Mucosa of rectum (tissue), 2 donors: ENCODE measurements at regions not wholly inside any gene's neighbourhood (a gene's known extent, or its start where the extent isn't known, plus 50 kb on each side); places are given as distances from the start of the nearest gene placed in this dataset.

ENCODE experiments used
- H3K27ac ChIP-seq, 2 donors: one replicate each; pipeline ENCODE4 v1.7.0; 2013; ENCODE audit warnings: inconsistent platforms in 2 of 2, low read depth in 2 of 2, low read length in 2 of 2
- H3K27me3 ChIP-seq, 2 donors: one replicate each; pipeline ENCODE4 v1.7.0; 2013; ENCODE audit warnings: low read length in 2 of 2; ENCODE audit not compliant: control insufficient read depth in 2 of 2, insufficient read depth in 2 of 2
- H3K36me3 ChIP-seq, 2 donors: one replicate each; pipeline ENCODE4 v1.7.0; 2013; ENCODE audit warnings: low read length in 2 of 2; ENCODE audit not compliant: control insufficient read depth in 2 of 2, insufficient read depth in 2 of 2
- H3K4me1 ChIP-seq, 2 donors: one replicate each; pipeline ENCODE4 v1.7.0; 2013; ENCODE audit warnings: low read length in 2 of 2, mild to moderate bottlenecking in 1 of 2; ENCODE audit not compliant: control insufficient read depth in 2 of 2, insufficient read depth in 2 of 2
- H3K4me3 ChIP-seq, 2 donors: one replicate each; pipeline ENCODE4 v1.7.0; 2013; ENCODE audit warnings: low read length in 2 of 2
- H3K9ac ChIP-seq, 2 donors: one replicate each; pipeline ENCODE4 v1.7.0; 2013; ENCODE audit warnings: low read length in 2 of 2, low read depth in 1 of 2, mild to moderate bottlenecking in 1 of 2
- H3K9me3 ChIP-seq, 2 donors: one replicate each; pipeline ENCODE4 v1.7.0; 2013; ENCODE audit warnings: low read length in 2 of 2; ENCODE audit not compliant: control insufficient read depth in 2 of 2
- donor health status: healthy.
- donor health status: Normal muscosa, but diverticular disease.

DNA sequence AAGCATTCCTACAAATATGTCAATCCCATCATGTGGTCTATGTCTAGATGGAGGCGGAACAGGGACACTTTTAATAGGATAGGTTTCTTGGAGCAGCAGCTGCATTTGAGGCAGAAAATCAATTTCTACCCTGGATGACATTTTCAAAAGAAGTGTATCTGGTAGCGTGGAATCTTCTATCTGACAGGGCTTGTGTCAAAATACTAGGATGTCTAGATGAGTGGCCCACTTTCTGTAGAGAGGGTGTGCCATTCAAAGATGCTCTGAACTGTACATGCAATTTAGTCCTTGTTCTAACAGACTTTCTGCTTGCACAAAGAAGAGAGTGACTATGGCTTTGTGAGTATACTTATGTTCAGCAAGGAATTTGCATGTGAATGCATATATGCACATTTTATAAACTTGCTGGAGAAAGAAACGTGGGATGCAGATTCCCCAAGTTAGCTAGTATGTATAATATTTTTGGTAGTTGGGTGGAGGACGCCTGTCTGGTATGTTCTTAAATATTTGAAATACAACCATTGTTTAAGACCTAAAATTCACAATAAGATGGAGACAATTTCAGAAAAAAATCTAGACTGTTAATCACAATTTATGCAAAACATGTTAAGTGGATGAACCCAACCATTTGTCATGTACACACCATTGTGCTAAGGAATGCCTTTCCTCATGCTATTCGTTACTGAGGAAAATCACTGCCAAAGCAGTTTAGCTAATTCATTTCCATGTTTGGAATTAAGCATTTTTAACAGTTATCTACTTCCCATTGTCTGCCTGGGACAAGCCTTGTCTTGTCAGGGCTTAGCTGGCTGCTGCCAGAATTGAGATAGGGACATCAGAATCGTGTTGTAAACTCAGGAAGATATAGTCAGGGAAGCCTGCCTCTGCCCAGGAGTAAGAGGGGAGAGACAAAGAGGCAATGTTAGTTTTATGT, 129.1 kb upstream of the MEF2C start:
- no peaks in the 10 kb centered on the region for H3K36me3 ChIP-seq
- H3K27ac ChIP-seq = no peak overlapping the region
- no peak overlapping the region for H3K9ac ChIP-seq
- H3K27me3 ChIP-seq = no peaks in the 10 kb centered on the region
- no peak overlapping the region for H3K4me3 ChIP-seq
- H3K9me3 ChIP-seq = no peaks in the 10 kb centered on the region
- no peaks in the 10 kb centered on the region for H3K4me1 ChIP-seq

- Histone ChIP-seq H3K9ac (no peak overlapping the region), H3K27me3 (no peaks in the 10 kb centered on the region), H3K9me3 (no peaks in the 10 kb centered on the region), H3K36me3 (no peaks in the 10 kb centered on the region), H3K4me3 (no peak overlapping the region), H3K27ac (no peak overlapping the region), H3K4me1 (no peaks in the 10 kb centered on the region)
Observed at GRCh38 chr5:89010512-89010911, 127.5 kb upstream of the MEF2C start.

DNA sequence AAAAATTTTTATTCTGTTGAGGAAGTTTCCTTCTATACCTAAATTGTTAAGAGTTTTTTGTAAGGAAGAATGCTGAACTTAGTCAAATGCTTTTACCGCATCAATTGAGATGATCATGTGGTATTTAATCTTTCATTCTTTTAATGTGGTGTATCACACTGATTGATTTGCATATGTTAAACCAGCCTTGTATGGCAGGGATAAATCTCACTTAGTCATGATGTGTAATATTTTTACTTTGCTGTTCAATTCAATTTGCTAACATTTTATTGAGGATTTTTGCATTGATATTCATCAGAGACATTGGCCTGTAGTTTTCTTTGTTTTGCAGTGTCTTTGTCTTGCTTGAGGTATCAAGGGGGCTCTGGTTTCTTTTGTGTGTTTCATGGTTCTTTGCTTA, 125.3 kb upstream of the MEF2C start:
- no peaks in the 10 kb centered on the region for H3K4me1 ChIP-seq
- no peak overlapping the region for H3K27ac ChIP-seq
- H3K9ac ChIP-seq = no peak overlapping the region
- H3K9me3 ChIP-seq = no peaks in the 10 kb centered on the region
- H3K36me3 ChIP-seq = no peaks in the 10 kb centered on the region
- no peaks in the 10 kb centered on the region for H3K27me3 ChIP-seq
- H3K4me3 ChIP-seq = no peak overlapping the region

- Histone ChIP-seq H3K27ac (no peak overlapping the region), H3K9ac (no peak overlapping the region), H3K36me3 (no peaks in the 10 kb centered on the region), H3K9me3 (no peaks in the 10 kb centered on the region), H3K27me3 (no peaks in the 10 kb centered on the region), H3K4me3 (no peak overlapping the region), H3K4me1 (no peaks in the 10 kb centered on the region)
Observed at GRCh38 chr5:89005990-89006389, 123.0 kb upstream of the MEF2C start.

GRCh38 chr5:89004379-89004778, 121.4 kb upstream of the MEF2C start:
- Histone ChIP-seq H3K4me1 (no peaks in the 10 kb centered on the region), H3K27ac (no peak overlapping the region), H3K9ac (no peak overlapping the region), H3K36me3 (no peaks in the 10 kb centered on the region), H3K4me3 (no peak overlapping the region), H3K27me3 (no peaks in the 10 kb centered on the region), H3K9me3 (no peaks in the 10 kb centered on the region)

DNA sequence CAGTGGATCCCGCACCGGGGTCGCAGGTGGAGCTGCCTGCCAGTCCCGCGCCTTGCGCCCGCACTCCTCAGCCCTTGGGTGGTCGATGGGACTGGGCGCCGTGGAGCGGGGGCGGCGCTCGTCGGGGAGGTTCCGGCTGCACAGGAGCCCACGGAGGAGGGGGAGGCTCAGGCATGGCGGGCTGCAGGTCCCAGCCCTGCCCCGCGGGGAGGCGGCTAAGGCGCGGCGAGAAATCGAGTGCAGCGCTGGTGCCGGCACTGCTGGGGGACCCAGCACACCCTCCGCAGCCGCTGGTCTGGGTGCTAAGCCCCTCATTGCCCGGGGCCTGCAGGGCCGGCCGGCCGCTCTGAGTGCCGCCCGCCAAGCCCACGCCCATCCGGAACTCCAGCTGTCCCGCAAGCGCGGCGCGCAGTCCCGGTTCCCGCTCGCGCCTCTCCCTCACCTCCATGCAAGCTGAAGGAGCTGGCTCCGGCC, 120.6 kb upstream of the MEF2C start:
- Histone ChIP-seq H3K27ac (no peak overlapping the region), H3K4me3 (no peak overlapping the region), H3K4me1 (no peaks in the 10 kb centered on the region), H3K9ac (no peak overlapping the region), H3K9me3 (no peaks in the 10 kb centered on the region), H3K36me3 (no peaks in the 10 kb centered on the region), H3K27me3 (no peaks in the 10 kb centered on the region)

- Histone ChIP-seq H3K4me3 (no peak overlapping the region), H3K4me1 (no peaks in the 10 kb centered on the region), H3K9me3 (no peaks in the 10 kb centered on the region), H3K27me3 (no peaks in the 10 kb centered on the region), H3K27ac (no peak overlapping the region), H3K36me3 (no peaks in the 10 kb centered on the region), H3K9ac (no peak overlapping the region)
Observed at GRCh38 chr5:88999853-89000252, 116.9 kb upstream of the MEF2C start.

GRCh38 chr5:88997937-88998336, 115.0 kb upstream of the MEF2C start:
- no peak overlapping the region for H3K9ac ChIP-seq
- no peaks in the 10 kb centered on the region for H3K36me3 ChIP-seq
- H3K9me3 ChIP-seq = no peaks in the 10 kb centered on the region
- no peak overlapping the region for H3K27ac ChIP-seq
- H3K4me3 ChIP-seq = no peak overlapping the region
- no peaks in the 10 kb centered on the region for H3K27me3 ChIP-seq
- H3K4me1 ChIP-seq = no peaks in the 10 kb centered on the region

- no peaks in the 10 kb centered on the region for H3K27me3 ChIP-seq
- no peak overlapping the region for H3K27ac ChIP-seq
- no peak overlapping the region for H3K4me3 ChIP-seq
- H3K9me3 ChIP-seq = no peaks in the 10 kb centered on the region
- H3K9ac ChIP-seq = no peak overlapping the region
- no peaks in the 10 kb centered on the region for H3K4me1 ChIP-seq
- no peaks in the 10 kb centered on the region for H3K36me3 ChIP-seq
Observed at GRCh38 chr5:88984040-88984439, 101.1 kb upstream of the MEF2C start.

- Histone ChIP-seq H3K36me3 (no peaks in the 10 kb centered on the region), H3K4me3 (no peak overlapping the region), H3K27me3 (no peaks in the 10 kb centered on the region), H3K9me3 (no peaks in the 10 kb centered on the region), H3K27ac (no peak overlapping the region), H3K9ac (no peak overlapping the region), H3K4me1 (no peaks in the 10 kb centered on the region)
Observed at GRCh38 chr5:88979726-88980125, 96.7 kb upstream of the MEF2C start.
